Panc1 (cell line): ENCODE measurements at regions not wholly inside any gene's neighbourhood (a gene's known extent, or its start where the extent isn't known, plus 50 kb on each side); places are given as distances from the start of the nearest gene placed in this dataset.

Experiments
- ATAC-seq: fragments of 200-7000 bp; cut with Tn5 transposase; 2 replicates; pipeline ENCODE4 v1.9.1; 2020; ENCODE audit warnings: mild to moderate bottlenecking, moderate library complexity
- BruUV-seq: library from RNA; stranded (reverse); fragments of 400-500 nt; replicated peaks from 2 replicates; lab custom pipeline; 2021; lab: Mats Ljungman, UMichigan
- CTCF ChIA-PET: fragments of 300-600 bp; sonication (Branson Sonifier 250); formaldehyde crosslinking; loops from one replicate; lab custom pipeline; 2022; ENCODE audit warnings: antibody characterized with exemption; lab: Charles Lee
- POLR2A ChIA-PET: fragments of 300-600 bp; sonication (Branson Sonifier 250); formaldehyde crosslinking; loops from one replicate; lab custom pipeline; 2022; ENCODE audit warnings: antibody characterized with exemption; lab: Charles Lee
- DNase-seq: peaks from one replicate; pipeline ENCODE4 v3.0.0-alpha.2; 2010; ENCODE audit warnings: low read depth, low spot score
- H3K27ac ChIP-seq: 2 replicates; pipeline ENCODE4 v1.5.1; 2011; ENCODE audit warnings: mild to moderate bottlenecking, low read length, inconsistent platforms
- H3K27me3 ChIP-seq: fragments of 200-500 bp; sonication (Bioruptor generic); 2 replicates; pipeline ENCODE4 v1.6.0; 2014; ENCODE audit warnings: low read length, inconsistent platforms; ENCODE audit not compliant: control insufficient read depth, insufficient read depth
- H3K36me3 ChIP-seq: fragments of 200-500 bp; sonication (Bioruptor generic); 2 replicates; pipeline ENCODE4 v1.5.1; 2014; ENCODE audit warnings: inconsistent platforms, mild to moderate bottlenecking, low read length, moderate library complexity; ENCODE audit not compliant: control insufficient read depth, insufficient read depth
- H3K4me1 ChIP-seq: 2 replicates; pipeline ENCODE4 v1.5.1; 2011; ENCODE audit warnings: inconsistent platforms, mild to moderate bottlenecking, low read length, moderate library complexity; ENCODE audit not compliant: control insufficient read depth, insufficient read depth
- H3K4me3 ChIP-seq, 2 experiments: 2 replicates each; pipeline ENCODE4 v1.5.1; 2011 to 2012; ENCODE audit warnings: low read depth in 2 of 2, low read length in 2 of 2, mild to moderate bottlenecking in 2 of 2, inconsistent platforms in 1 of 2, moderate library complexity in 1 of 2
- H3K9me3 ChIP-seq: fragments of 200-500 bp; sonication (Bioruptor generic); 2 replicates; pipeline ENCODE4 v1.5.1; 2014; ENCODE audit warnings: low read depth, mild to moderate bottlenecking, inconsistent platforms, low read length, moderate library complexity; ENCODE audit not compliant: control insufficient read depth, insufficient read depth
- SIN3A ChIP-seq: IDR thresholded peaks from 2 replicates; pipeline ENCODE4 v1.6.1; 2012; ENCODE audit warnings: low read depth, mild to moderate bottlenecking, low read length, moderate library complexity, borderline replicate concordance; ENCODE audit not compliant: insufficient read depth
- in situ Hi-C: cut with HindIII; loops from 2 replicates; pipeline ENCODE4 v1.10.0; 2016; ENCODE audit warnings: low sequenced_read_pairs, low pct_unique_long_range_greater_than_20kb
- intact Hi-C: fragments of 100-400 bp; cut with micrococcal nuclease; formaldehyde crosslinking; loops from one replicate; pipeline ENCODE4 v1.10.0; 2022; ENCODE audit not compliant: unreplicated experiment
- TF ChIP-seq, protein P1 (sequence below): fragments of 450-650 bp; IDR thresholded peaks from 2 replicates; pipeline ENCODE4 v1.5.1; 2017; ENCODE audit warnings: mild to moderate bottlenecking
- TF ChIP-seq, protein P2 (sequence below), 2 experiments: IDR thresholded peaks; 2 replicates each; pipeline ENCODE4 v1.6.1; 2011 to 2012; ENCODE audit warnings: low read depth in 2 of 2, control low read depth in 1 of 2, low read length in 1 of 2, mild to moderate bottlenecking in 1 of 2, moderate library complexity in 1 of 2; ENCODE audit not compliant: insufficient read depth in 1 of 2

DNA sequence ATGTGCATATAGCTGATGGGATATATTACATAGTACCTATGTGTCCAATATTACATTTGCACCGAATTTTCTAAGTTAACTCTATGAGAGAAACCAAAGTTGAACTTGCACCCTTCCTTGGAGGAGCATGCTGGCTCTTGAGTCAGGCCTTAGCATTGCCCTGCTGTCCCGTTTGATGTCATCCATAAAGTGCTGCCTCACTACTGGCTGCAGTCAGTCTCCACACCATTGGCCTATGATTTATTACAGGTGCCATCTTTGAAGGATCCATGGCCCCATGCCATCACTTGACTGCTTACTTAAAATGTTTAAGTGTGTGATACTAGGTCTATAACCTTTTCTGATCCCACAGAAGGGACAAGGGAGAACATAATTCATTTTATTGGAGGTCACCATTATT is 249.3 kb upstream of the RBBP8 start:
- H3K36me3 ChIP-seq = no peaks in the 10 kb centered on the region
- no peak for ATAC-seq
- DNase-seq = no peak
- in situ Hi-C loops (no loop called here), intact Hi-C loops (no loop called here)
- peaks cover 2% of the 10 kb centered on the region; the same call in 1 of the 2 replicates for H3K27me3 ChIP-seq
- ChIA-PET POLR2A (no interaction called here), CTCF (no interaction called here)
- BruUV-seq = no TSS peak
- no peaks in the 10 kb centered on the region for H3K9me3 ChIP-seq
- no peak overlapping the region for H3K4me3 ChIP-seq
- no peak overlapping the region for H3K27ac ChIP-seq
- H3K4me1 ChIP-seq = no peaks in the 10 kb centered on the region
- TF ChIP-seq, protein P1, sequence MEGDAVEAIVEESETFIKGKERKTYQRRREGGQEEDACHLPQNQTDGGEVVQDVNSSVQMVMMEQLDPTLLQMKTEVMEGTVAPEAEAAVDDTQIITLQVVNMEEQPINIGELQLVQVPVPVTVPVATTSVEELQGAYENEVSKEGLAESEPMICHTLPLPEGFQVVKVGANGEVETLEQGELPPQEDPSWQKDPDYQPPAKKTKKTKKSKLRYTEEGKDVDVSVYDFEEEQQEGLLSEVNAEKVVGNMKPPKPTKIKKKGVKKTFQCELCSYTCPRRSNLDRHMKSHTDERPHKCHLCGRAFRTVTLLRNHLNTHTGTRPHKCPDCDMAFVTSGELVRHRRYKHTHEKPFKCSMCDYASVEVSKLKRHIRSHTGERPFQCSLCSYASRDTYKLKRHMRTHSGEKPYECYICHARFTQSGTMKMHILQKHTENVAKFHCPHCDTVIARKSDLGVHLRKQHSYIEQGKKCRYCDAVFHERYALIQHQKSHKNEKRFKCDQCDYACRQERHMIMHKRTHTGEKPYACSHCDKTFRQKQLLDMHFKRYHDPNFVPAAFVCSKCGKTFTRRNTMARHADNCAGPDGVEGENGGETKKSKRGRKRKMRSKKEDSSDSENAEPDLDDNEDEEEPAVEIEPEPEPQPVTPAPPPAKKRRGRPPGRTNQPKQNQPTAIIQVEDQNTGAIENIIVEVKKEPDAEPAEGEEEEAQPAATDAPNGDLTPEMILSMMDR = no peak
- TF ChIP-seq, protein P2, sequence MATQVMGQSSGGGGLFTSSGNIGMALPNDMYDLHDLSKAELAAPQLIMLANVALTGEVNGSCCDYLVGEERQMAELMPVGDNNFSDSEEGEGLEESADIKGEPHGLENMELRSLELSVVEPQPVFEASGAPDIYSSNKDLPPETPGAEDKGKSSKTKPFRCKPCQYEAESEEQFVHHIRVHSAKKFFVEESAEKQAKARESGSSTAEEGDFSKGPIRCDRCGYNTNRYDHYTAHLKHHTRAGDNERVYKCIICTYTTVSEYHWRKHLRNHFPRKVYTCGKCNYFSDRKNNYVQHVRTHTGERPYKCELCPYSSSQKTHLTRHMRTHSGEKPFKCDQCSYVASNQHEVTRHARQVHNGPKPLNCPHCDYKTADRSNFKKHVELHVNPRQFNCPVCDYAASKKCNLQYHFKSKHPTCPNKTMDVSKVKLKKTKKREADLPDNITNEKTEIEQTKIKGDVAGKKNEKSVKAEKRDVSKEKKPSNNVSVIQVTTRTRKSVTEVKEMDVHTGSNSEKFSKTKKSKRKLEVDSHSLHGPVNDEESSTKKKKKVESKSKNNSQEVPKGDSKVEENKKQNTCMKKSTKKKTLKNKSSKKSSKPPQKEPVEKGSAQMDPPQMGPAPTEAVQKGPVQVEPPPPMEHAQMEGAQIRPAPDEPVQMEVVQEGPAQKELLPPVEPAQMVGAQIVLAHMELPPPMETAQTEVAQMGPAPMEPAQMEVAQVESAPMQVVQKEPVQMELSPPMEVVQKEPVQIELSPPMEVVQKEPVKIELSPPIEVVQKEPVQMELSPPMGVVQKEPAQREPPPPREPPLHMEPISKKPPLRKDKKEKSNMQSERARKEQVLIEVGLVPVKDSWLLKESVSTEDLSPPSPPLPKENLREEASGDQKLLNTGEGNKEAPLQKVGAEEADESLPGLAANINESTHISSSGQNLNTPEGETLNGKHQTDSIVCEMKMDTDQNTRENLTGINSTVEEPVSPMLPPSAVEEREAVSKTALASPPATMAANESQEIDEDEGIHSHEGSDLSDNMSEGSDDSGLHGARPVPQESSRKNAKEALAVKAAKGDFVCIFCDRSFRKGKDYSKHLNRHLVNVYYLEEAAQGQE (IDR thresholded peaks at IDR 0.05; ENCODE audit: insufficient read depth in 1 of 2, low read depth in 2 of 2, low read length in 1 of 2) = no peak

DNA sequence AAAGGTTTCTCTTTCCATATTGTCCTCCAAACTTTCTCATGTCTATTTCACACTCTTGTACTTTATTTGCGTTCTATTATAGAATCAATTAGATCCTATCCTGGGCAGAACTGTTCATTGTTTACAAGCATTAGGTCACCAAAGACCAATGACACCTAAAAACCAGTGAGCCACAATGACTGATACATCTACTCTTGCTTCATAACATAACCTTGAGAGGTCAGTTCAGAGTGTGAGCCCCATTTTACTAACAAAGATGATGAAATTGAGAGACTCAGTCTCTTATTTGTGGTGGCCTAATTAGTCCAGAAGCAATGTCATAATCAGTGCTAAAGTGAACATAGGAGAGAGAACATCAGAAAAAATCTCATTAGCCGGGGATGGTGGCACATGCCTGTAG is 248.9 kb upstream of the RBBP8 start:
- intact Hi-C loops = no loop called here
- no peak for DNase-seq
- no peaks in the 10 kb centered on the region for H3K4me1 ChIP-seq
- POLR2A ChIA-PET = no interaction called here
- no peaks in the 10 kb centered on the region for H3K9me3 ChIP-seq
- no TSS peak for BruUV-seq
- H3K27me3 ChIP-seq = peaks cover 2% of the 10 kb centered on the region; the same call in 1 of the 2 replicates
- no peak for ATAC-seq
- no peaks in the 10 kb centered on the region for H3K36me3 ChIP-seq
- TF ChIP-seq, protein P1 = no peak
- no peak for TF ChIP-seq SIN3A
- TF ChIP-seq, protein P2 (IDR thresholded peaks at IDR 0.05; ENCODE audit: insufficient read depth in 1 of 2, low read depth in 2 of 2, low read length in 1 of 2) = no peak
- H3K4me3 ChIP-seq = no peak overlapping the region
- CTCF ChIA-PET = no interaction called here
- H3K27ac ChIP-seq = no peak overlapping the region
- in situ Hi-C loops = no loop called here
